ENCODE measurements at regions not wholly inside any gene's neighbourhood (a gene's known extent, or its start where the extent isn't known, plus 50 kb on each side); places are given as distances from the start of the nearest gene placed in this dataset.

DNA sequence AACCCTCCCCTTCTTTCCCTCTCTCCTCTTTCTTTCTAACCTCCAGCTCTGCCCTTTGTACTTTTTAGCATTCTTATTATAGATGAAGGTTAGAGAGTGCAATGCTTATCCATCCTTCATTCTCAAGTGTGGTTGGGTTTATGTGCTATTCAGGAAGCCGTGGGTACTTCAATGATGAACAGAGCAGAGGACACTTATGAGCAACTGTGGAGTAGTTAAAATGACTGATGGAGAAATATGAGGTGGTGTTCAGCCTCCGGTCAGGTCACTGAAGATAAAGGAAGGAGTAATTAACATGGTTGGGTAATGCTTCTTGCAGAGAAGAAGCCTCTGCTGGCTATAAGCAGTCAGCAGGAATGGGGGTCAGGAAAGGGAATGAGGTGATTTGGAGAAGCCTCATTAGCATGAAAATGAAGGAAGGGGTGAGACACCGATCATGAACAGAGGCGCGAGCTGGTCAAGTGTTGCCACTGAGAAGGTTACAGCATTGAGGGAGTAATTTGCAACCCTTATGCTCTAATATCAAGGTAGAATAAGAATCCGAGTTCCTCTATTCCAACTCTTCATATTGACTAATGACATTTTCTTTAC lies 174.7 kb downstream of the LPIN1 start:
- TF ChIP-seq GATA2 (IDR thresholded peaks at IDR 0.05; ENCODE audit: low read depth, low read length) (no peak), GATA3 (IDR thresholded peaks at IDR 0.05; ENCODE audit: low read depth, low read length) (no peak)

All from SH-SY5Y (cell line).